ENCODE measurements at regions not wholly inside any gene's neighbourhood (a gene's known extent, or its start where the extent isn't known, plus 50 kb on each side); places are given as distances from the start of the nearest gene placed in this dataset.

GRCh38 chr18:78129260-78129659 is 850.4 kb upstream of the SALL3 start:
- TF ChIP-seq POLR2A (IDR thresholded peaks at IDR 0.05; ENCODE audit: extremely low read depth, insufficient read length) (no peak), MYC (IDR thresholded peaks at IDR 0.05; ENCODE audit: low read depth, low read length) (no peak), CTCF (IDR thresholded peaks at IDR 0.05; ENCODE audit: low read depth, low read length) (no peak)
